ENCODE measurements at regions not wholly inside any gene's neighbourhood (a gene's known extent, or its start where the extent isn't known, plus 50 kb on each side); places are given as distances from the start of the nearest gene placed in this dataset.

GRCh38 chr20:4415281-4415680, 166.2 kb upstream of the ADRA1D start:
- Histone ChIP-seq H3K4me3 (ENCODE audit: low read length) (no peak overlapping the region), H3K9me3 (ENCODE audit: insufficient read depth, low read depth, low read length) (no peaks in the 10 kb centered on the region), H3K27ac (ENCODE audit: low read length) (no peak overlapping the region), H3K4me1 (ENCODE audit: insufficient read depth, low read length) (no peaks in the 10 kb centered on the region), H3K27me3 (ENCODE audit: insufficient read depth, low read length) (no peaks in the 10 kb centered on the region), H3K36me3 (ENCODE audit: insufficient read depth, low read depth, low read length) (no peaks in the 10 kb centered on the region), H3K9ac (ENCODE audit: low read depth, low read length) (no peak overlapping the region)

- Histone ChIP-seq H3K36me3 (ENCODE audit: insufficient read depth, low read depth, low read length) (no peaks in the 10 kb centered on the region), H3K4me1 (ENCODE audit: insufficient read depth, low read length) (no peaks in the 10 kb centered on the region), H3K4me3 (ENCODE audit: low read length) (no peak overlapping the region), H3K9ac (ENCODE audit: low read depth, low read length) (no peak overlapping the region), H3K27ac (ENCODE audit: low read length) (no peak overlapping the region), H3K9me3 (ENCODE audit: insufficient read depth, low read depth, low read length) (no peaks in the 10 kb centered on the region), H3K27me3 (ENCODE audit: insufficient read depth, low read length) (no peaks in the 10 kb centered on the region)
These were observed 164.4 kb upstream of the ADRA1D start for GRCh38 chr20:4413314-4414049.

- H3K9ac ChIP-seq (ENCODE audit: low read depth, low read length), result no peak overlapping the region
- H3K4me3 ChIP-seq (ENCODE audit: low read length), result no peak overlapping the region
- H3K9me3 ChIP-seq (ENCODE audit: insufficient read depth, low read depth, low read length), result no peaks in the 10 kb centered on the region
- H3K4me1 ChIP-seq (ENCODE audit: insufficient read depth, low read length), result no peaks in the 10 kb centered on the region
- no peaks in the 10 kb centered on the region for H3K27me3 ChIP-seq (ENCODE audit: insufficient read depth, low read length)
- H3K36me3 ChIP-seq (ENCODE audit: insufficient read depth, low read depth, low read length), result no peaks in the 10 kb centered on the region
- no peak overlapping the region for H3K27ac ChIP-seq (ENCODE audit: low read length)
These were observed 163.1 kb upstream of the ADRA1D start for GRCh38 chr20:4412216-4412615.

GRCh38 chr20:4411744-4412143, 162.7 kb upstream of the ADRA1D start:
- no peak overlapping the region for H3K4me3 ChIP-seq (ENCODE audit: low read length)
- no peaks in the 10 kb centered on the region for H3K9me3 ChIP-seq (ENCODE audit: insufficient read depth, low read depth, low read length)
- no peak overlapping the region for H3K9ac ChIP-seq (ENCODE audit: low read depth, low read length)
- H3K27ac ChIP-seq (ENCODE audit: low read length), result no peak overlapping the region
- H3K4me1 ChIP-seq (ENCODE audit: insufficient read depth, low read length), result no peaks in the 10 kb centered on the region
- no peaks in the 10 kb centered on the region for H3K27me3 ChIP-seq (ENCODE audit: insufficient read depth, low read length)
- H3K36me3 ChIP-seq (ENCODE audit: insufficient read depth, low read depth, low read length), result no peaks in the 10 kb centered on the region

GRCh38 chr20:4406627-4407026, 157.5 kb upstream of the ADRA1D start:
- Histone ChIP-seq H3K27ac (ENCODE audit: low read length) (no peak overlapping the region), H3K27me3 (ENCODE audit: insufficient read depth, low read length) (no peaks in the 10 kb centered on the region), H3K9me3 (ENCODE audit: insufficient read depth, low read depth, low read length) (no peaks in the 10 kb centered on the region), H3K4me1 (ENCODE audit: insufficient read depth, low read length) (no peaks in the 10 kb centered on the region), H3K4me3 (ENCODE audit: low read length) (no peak overlapping the region), H3K9ac (ENCODE audit: low read depth, low read length) (no peak overlapping the region), H3K36me3 (ENCODE audit: insufficient read depth, low read depth, low read length) (no peaks in the 10 kb centered on the region)

- no peaks in the 10 kb centered on the region for H3K36me3 ChIP-seq (ENCODE audit: insufficient read depth, low read depth, low read length)
- H3K9ac ChIP-seq (ENCODE audit: low read depth, low read length), result no peak overlapping the region
- H3K4me3 ChIP-seq (ENCODE audit: low read length), result no peak overlapping the region
- H3K4me1 ChIP-seq (ENCODE audit: insufficient read depth, low read length), result 0 out of 2 replicates have a peak, but pooled peaks cover 4% of the 10 kb centered on the region
- no peaks in the 10 kb centered on the region for H3K9me3 ChIP-seq (ENCODE audit: insufficient read depth, low read depth, low read length)
- no peaks in the 10 kb centered on the region for H3K27me3 ChIP-seq (ENCODE audit: insufficient read depth, low read length)
- H3K27ac ChIP-seq (ENCODE audit: low read length), result no peak overlapping the region
These were observed 152.5 kb upstream of the ADRA1D start for GRCh38 chr20:4401601-4402000.

- Histone ChIP-seq H3K4me3 (ENCODE audit: low read length) (no peak overlapping the region), H3K27me3 (ENCODE audit: insufficient read depth, low read length) (no peaks in the 10 kb centered on the region), H3K36me3 (ENCODE audit: insufficient read depth, low read depth, low read length) (no peaks in the 10 kb centered on the region), H3K9ac (ENCODE audit: low read depth, low read length) (no peak overlapping the region), H3K4me1 (ENCODE audit: insufficient read depth, low read length) (no peaks in the 10 kb centered on the region; the same call in 1 of the 2 replicates), H3K9me3 (ENCODE audit: insufficient read depth, low read depth, low read length) (no peaks in the 10 kb centered on the region), H3K27ac (ENCODE audit: low read length) (no peak overlapping the region)
These were observed 135.9 kb upstream of the ADRA1D start for GRCh38 chr20:4384961-4385360.

- Histone ChIP-seq H3K36me3 (ENCODE audit: insufficient read depth, low read depth, low read length) (no peaks in the 10 kb centered on the region), H3K9me3 (ENCODE audit: insufficient read depth, low read depth, low read length) (no peaks in the 10 kb centered on the region), H3K4me1 (ENCODE audit: insufficient read depth, low read length) (no peaks in the 10 kb centered on the region; the same call in 1 of the 2 replicates), H3K27ac (ENCODE audit: low read length) (no peak overlapping the region), H3K4me3 (ENCODE audit: low read length) (no peak overlapping the region), H3K9ac (ENCODE audit: low read depth, low read length) (no peak overlapping the region), H3K27me3 (ENCODE audit: insufficient read depth, low read length) (no peaks in the 10 kb centered on the region)
These were observed 134.9 kb upstream of the ADRA1D start for GRCh38 chr20:4383961-4384360.

GRCh38 chr20:4375881-4376280, 126.8 kb upstream of the ADRA1D start:
- Histone ChIP-seq H3K36me3 (ENCODE audit: insufficient read depth, low read depth, low read length) (no peaks in the 10 kb centered on the region), H3K27ac (ENCODE audit: low read length) (no peak overlapping the region), H3K4me3 (ENCODE audit: low read length) (no peak overlapping the region), H3K9ac (ENCODE audit: low read depth, low read length) (no peak overlapping the region), H3K27me3 (ENCODE audit: insufficient read depth, low read length) (no peaks in the 10 kb centered on the region), H3K9me3 (ENCODE audit: insufficient read depth, low read depth, low read length) (no peaks in the 10 kb centered on the region), H3K4me1 (ENCODE audit: insufficient read depth, low read length) (no peaks in the 10 kb centered on the region)

GRCh38 chr20:4373454-4373853, 124.4 kb upstream of the ADRA1D start:
- no peak overlapping the region for H3K4me3 ChIP-seq (ENCODE audit: low read length)
- H3K9ac ChIP-seq (ENCODE audit: low read depth, low read length), result no peak overlapping the region

GRCh38 chr20:4371623-4372251, 122.7 kb upstream of the ADRA1D start:
- H3K36me3 ChIP-seq (ENCODE audit: insufficient read depth, low read depth, low read length), result no peaks in the 10 kb centered on the region
- no peaks in the 10 kb centered on the region for H3K27me3 ChIP-seq (ENCODE audit: insufficient read depth, low read length)
- no peak overlapping the region for H3K9ac ChIP-seq (ENCODE audit: low read depth, low read length)
- no peak overlapping the region for H3K27ac ChIP-seq (ENCODE audit: low read length)
- H3K4me1 ChIP-seq (ENCODE audit: insufficient read depth, low read length), result no peaks in the 10 kb centered on the region
- H3K4me3 ChIP-seq (ENCODE audit: low read length), result no peak overlapping the region
- H3K9me3 ChIP-seq (ENCODE audit: insufficient read depth, low read depth, low read length), result no peaks in the 10 kb centered on the region

More at GRCh38 chr20:4373454-4373853, 124.4 kb upstream of the ADRA1D start:
- Histone ChIP-seq H3K27ac (ENCODE audit: low read length) (no peak overlapping the region), H3K27me3 (ENCODE audit: insufficient read depth, low read length) (no peaks in the 10 kb centered on the region), H3K9me3 (ENCODE audit: insufficient read depth, low read depth, low read length) (no peaks in the 10 kb centered on the region), H3K36me3 (ENCODE audit: insufficient read depth, low read depth, low read length) (no peaks in the 10 kb centered on the region), H3K4me1 (ENCODE audit: insufficient read depth, low read length) (no peaks in the 10 kb centered on the region)

GRCh38 chr20:4370851-4371250, 121.8 kb upstream of the ADRA1D start:
- no peaks in the 10 kb centered on the region for H3K27me3 ChIP-seq (ENCODE audit: insufficient read depth, low read length)
- no peaks in the 10 kb centered on the region for H3K9me3 ChIP-seq (ENCODE audit: insufficient read depth, low read depth, low read length)
- no peaks in the 10 kb centered on the region for H3K36me3 ChIP-seq (ENCODE audit: insufficient read depth, low read depth, low read length)
- H3K9ac ChIP-seq (ENCODE audit: low read depth, low read length), result no peak overlapping the region
- no peak overlapping the region for H3K4me3 ChIP-seq (ENCODE audit: low read length)
- no peak overlapping the region for H3K27ac ChIP-seq (ENCODE audit: low read length)
- H3K4me1 ChIP-seq (ENCODE audit: insufficient read depth, low read length), result no peaks in the 10 kb centered on the region
